GM21390 (cell line): ENCODE measurements at regions not wholly inside any gene's neighbourhood (a gene's known extent, or its start where the extent isn't known, plus 50 kb on each side); places are given as distances from the start of the nearest gene placed in this dataset.
"Not testable (repeated sequence)": the region's sequence is repeated elsewhere in the genome, so short reads cannot be mapped to it uniquely, and the experiment has no call there.

Experiments used
- ATAC-seq: cut with Tn5 transposase; IDR thresholded peaks from one replicate; pipeline ENCODE4 v1.9.1; 2021; ENCODE audit not compliant: unreplicated experiment

DNA sequence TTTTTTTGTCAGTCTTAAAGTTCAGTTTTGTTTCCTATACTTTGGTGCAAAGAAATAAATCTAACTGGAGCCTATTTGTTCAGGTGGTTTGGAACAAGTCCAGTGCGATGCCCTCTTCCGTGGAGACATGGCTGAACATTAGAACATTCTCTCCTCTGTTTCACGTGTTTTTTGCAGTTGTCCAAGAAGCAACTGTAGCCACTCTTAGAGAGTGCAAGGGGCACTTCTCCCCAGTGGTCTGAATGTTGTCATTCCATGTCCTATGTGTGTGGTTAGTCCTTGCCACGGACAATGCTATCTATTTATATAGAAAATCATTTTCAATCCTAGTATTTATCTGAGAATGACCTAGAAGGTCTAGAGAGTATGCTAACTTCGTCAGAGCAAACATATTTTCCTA, 1232.5 kb upstream of the SEL1L start:
- ATAC-seq = no peak

DNA sequence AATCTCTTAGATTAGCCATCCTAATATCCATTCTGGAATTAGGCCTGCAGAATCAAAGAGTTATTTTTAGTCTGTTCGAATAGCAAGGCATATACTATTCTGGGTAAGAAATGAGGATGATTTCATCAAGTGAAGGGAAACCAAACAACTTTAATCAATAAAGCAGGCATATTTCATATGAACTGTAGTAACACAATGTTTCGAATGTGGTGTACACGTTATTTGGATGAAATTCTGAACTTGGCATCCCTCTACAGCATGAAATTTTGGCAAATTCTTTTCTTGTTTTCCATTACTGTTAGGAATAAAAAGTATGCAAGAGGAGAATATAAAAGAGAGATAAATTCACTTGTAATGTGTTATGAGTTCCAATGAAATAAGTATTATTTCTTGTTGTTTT, 1233.3 kb upstream of the SEL1L start:
- no peak for ATAC-seq

DNA sequence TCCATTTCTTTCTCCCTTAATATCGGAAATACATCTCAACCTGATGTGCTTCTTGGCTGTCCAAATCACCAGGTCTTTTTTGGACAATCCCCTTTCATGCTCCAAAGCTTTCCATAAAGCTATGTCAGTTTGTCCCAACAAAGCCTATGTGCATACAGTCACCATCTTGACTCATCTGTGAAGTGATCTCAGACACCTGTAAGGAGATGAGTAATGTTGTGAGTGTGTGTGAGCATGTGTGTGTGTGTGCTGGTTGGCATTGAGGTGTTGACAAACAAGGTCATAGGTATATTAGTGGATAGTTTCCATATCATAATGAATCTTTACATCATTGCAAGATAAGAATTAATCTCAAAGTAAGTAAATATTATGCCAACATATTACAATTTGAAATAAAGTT, 1243.3 kb upstream of the SEL1L start:
- ATAC-seq = no peak

DNA sequence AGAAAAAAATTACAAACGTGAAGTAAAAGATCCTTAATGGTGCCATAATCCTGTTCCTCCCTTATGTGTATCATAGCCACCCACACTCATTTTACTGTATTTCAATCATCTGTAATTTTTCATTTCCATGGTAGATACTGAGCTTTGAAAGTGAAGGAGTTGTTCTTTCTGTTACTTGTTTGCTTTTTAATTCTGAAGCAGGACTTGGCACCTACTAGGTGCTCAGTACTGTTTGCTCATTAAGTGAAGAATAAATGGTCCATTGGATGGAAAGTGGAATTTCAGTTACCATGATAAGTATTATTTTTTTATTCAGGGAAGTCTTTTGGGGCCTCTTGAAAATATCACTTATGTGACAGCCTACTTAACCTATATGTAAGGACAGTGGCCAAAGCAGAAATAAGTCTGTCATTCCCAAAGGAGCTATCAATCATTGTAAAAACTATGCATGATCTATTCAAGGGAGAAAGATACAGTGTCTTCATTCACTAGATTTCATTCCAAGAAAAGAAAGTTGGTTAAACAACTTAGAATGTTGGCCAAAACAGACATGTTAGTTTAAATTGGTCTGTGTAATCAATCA, 1244.4 kb upstream of the SEL1L start:
- no peak for ATAC-seq

DNA sequence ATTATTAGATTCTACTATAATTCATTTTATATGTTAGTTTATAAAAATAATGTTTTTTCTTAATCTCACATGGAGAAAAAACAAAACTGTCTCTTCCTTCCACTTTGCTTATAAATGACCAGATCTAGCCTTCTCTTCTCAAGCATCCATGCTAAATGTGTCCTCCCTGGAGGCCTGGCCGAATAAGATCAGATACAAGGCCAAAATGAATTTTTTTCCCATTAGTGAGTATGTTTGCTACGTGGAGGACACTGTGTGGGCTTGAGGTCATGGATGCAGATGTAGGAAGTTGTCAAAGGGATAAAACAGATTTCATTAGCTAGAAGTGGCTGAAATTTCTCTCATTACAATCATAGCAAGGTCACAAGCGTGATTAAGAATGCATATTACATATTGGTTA, 1244.9 kb upstream of the SEL1L start:
- ATAC-seq = no peak

DNA sequence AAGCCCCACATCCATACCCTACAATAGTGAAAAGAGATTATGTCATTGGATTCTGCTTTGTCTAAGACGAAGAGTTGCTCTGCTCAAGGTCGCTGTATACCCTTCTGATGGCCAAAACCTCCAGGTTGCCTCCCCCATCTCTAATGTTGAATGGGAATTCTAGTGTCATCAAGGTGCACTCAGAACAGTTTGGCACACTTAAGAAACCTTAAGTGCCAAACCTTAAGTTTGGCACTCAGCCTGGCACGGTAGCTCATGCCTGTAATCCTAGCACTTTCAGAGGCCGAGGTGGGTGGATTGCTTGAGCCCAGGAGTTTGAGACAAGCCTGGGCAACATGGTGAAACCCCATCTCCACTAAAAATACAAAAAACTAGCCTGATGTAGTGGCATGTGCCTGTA, 1245.6 kb upstream of the SEL1L start:
- no peak for ATAC-seq

DNA sequence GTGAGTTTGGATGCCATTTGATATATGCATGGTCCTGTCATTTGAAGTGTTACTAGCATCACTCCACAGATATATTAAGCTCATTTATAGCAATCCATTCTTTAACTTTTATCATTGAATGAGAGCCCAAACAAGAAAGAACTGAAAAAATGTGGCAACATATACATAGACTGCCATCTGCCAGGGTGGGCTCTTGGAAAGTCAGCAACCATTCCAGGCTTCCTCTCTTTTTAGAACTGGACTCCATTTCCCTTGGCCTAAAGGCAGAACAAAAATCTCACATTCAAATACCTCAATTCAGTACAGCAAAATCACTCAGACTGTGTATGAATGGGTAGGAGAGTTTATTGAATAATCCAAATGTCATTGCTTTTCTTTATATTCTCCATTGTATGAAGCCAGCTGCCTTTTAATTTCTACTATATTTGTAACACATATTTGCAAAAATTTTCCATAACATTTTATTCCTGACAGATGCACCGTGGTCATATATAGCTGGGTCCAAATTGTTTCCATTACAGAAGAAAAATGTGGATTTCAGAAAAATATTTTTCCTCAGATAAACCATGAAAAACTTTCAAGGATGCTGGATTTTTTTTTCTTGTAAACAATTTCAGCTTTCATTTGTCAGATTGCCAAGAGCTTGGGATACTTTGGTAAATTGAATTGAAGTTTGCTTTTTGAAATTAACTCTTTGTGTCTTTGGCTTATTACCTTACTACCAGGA, 1252.3 kb upstream of the SEL1L start:
- no peak for ATAC-seq

DNA sequence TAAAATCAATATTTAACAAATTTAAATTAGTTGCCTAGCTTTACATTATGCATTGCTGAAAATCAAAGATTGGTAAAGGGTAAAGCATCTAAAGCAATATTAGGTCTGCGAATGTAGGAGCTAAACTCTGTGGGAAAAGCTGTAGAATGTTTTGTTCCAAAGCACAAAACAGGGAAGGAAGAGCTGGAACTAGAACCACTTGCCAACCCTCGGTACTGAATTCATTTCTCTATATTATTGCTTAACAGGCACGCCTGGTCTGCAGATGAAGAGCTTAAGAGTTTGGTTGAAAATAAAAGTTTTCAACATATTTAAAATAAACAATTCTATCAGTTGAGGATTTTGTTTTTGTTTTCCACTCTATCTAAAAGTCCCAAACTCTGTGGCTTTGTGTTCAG, 1252.8 kb upstream of the SEL1L start:
- ATAC-seq = no peak

DNA sequence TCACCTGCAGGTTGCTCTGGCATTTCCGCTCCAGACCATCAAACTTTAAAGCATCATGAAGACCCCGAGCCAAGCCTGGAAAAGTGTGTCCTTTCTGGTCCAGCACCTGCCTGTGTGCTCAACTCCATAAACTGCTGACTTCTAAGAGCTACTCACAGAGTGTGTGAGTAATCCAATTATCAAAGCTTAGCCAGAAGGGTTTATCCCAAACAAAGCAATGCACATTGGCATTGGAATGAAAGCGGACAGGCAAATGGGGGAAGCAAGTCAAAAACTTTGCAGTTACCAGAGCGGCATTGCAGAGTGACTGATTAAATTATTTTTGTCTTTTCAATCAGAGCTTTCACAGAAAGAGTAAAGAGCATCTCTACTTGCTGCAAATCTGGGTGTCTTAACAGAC, 1262.4 kb upstream of the SEL1L start:
- ATAC-seq = no peak

DNA sequence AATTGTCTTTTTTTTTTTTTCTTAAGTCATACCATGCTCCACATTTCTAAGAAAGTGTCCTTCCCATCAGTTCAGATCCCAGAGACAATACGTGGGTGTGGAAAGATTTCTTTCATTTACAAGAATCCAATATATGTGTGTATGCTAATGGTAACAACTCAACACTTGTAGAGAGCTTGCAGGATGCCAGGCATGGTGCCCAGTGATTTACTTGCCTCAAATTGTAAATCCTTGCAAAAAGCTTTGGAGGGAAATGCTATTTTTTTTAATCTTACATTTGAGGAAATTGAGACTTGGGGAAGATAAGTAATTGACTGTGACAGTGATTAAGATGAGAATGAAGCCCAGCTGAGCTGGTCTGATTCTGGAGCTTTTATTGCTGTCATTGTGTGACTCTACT, 1264.6 kb upstream of the SEL1L start:
- ATAC-seq = no peak

DNA sequence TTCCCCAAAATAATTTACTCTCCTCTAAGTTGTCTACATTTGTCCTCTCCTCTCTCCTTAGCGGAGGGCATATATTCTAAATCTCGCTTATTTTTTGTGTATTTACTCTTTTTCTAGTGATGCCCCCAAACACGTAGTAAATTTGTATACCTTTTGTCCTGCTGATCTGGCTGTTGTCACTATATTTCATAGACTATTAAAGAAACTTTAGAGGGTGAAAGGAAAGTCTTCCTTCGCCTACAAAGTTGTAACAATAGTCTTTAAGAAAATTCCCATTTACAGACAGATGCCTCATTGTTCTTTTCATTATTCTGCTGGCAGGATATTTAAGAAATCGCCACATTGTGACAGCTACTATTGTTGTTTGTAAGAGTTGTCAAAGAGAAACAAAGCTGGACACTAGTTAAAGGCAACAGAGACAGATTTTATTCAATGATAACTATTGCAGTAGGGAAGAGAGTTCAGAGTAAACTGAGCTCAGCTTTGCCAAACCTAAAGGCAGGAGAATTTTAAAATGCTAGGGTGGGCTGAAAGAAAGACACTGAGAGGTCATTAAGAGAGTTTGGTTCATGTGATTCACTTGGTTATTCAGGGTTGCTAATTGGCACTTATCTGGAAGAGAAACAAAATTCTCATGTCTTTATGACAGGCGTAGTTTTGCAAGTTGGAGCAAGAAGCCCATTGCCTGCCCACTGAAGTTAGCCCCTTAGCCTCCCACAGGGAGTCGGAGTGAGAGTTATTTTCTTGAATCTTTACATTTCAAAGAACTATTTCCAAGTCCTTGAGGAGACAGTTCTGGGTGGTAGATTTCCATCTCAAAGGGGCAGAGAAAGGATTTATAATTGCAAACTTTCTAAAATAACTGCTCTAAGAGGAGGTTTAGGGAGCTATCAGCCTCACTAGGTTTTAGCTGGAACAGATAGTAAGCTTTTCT, 1272.5 kb upstream of the SEL1L start:
- no peak for ATAC-seq

DNA sequence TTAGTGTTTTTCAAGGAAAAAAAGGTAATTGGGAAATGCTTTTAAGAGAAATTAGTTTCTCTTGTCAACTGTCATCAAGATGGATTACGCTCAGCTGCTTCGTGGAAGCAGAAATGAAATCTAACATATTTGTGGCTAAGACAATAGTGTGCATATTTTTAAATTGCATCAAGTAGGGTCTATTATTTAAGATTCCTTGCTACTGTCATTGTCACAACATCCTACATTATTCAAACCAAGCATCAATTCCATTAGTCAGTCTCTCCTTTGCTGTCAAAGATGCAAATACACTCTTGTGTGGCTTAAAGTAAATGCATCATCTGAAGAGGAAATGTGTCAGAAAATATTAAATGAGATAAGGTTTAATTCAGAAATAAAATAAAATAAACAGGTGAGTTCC, 1277.6 kb upstream of the SEL1L start:
- ATAC-seq = no peak

DNA sequence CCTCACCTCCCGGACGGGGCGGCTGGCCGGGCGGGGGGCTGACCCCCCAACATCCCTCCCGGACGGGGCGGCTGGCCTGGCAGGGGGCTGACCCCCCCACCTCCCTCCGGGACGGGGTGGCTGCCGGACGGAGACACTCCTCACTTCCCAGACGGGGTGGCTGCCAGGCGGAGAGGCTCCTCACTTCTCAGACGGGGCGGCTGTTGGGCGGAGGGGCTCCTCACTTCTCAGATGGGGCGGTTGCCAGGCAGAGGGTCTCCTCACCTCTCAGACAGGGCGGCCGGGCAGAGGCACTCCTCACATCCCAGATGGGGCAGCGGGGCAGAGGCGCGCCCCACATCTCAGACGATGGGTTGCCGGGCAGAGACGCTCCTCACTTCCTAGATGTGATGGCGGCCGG, 1280.7 kb upstream of the SEL1L start:
- not testable (repeated sequence) for ATAC-seq

DNA sequence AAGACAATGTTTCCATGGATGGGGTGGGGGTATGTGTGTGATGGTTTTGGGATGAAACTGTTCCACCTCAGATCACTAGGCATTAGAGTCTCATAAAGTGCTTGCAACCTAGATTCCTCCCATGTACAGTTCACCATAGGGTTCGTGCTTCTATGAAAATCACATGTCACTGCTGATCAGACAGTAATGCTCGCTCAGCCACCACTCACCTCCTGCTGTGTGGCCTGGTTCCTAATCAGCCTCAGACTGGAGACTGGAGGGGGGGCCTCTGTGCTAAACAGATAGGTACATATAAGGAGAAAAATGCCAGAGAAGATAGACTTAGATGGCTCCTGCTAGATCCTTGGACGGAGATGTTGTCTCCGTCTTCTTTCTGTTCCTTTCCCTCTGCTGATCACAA, 1296.9 kb upstream of the SEL1L start:
- ATAC-seq = no peak

DNA sequence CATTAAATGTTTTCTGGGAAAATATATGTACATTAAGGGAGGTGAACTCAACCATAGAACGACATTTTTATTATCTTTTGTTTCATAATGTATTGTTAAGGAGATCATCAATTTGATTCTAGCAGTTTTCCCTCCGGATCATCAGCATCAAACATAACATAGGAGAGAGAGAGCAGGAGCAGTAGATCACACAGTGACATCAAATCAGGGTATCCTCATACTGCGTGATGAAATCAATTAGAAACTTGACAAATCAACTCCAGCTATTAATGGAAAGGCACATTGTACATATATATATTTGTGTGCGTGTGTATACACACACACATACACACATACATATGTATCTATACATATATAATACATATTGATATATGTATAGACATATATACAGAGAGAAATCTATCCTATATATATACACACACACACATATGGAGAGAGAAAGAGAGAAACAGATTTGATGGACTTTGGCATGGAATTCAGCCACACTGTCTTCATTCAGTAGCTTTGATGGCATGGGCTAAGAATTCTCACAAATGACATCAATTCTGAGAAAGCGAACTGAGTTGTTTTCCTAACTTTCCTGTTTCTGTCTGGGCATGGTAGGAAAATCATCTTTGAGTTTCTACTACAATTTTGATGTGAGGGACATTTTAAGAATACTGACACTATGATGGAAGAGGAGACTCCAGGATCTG, 1302.8 kb upstream of the SEL1L start:
- ATAC-seq = no peak

DNA sequence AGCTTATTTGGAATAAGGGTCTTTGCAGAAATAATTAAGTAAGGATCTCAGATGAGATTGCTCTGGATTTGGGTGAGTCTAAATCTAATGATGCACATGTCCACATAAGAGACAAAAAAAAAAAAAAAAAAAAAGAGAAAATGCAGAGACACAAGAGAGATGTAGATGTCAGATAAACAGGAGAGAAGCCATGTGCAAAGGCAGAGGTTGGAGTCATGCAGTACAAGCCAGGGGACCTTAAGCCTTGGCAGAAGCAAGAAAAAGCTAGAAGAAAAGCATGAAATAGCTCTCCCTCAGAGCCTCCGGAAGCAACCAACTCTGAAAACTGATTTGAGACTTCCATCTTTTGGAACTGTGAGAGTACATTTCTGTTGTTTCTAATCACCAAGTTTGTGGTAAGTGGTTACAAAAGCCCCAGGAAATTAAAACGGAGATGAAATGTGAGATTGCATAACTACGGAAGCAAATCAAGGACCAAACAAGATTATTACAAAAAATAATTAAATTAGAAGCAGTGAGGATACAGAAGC, 1304.0 kb upstream of the SEL1L start:
- ATAC-seq = no peak

DNA sequence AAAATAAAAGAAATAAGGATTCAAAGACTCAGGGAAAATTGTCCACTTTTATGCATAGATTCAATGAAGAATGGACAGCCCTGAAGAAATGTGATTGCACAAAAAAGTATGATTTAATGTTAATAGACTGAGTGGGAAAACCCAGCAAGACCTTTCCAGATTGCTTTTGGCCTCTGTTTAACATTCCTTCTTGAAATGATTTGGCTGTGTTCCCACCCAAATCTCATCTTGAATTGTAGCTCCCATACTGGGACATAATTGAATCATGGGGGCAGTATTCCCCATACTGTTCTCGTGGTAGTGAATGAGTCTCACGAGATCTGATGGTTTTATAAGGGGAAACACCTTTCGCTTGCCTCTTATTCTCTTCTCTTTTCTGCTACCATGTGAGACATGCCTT, 1316.9 kb upstream of the SEL1L start:
- no peak for ATAC-seq

DNA sequence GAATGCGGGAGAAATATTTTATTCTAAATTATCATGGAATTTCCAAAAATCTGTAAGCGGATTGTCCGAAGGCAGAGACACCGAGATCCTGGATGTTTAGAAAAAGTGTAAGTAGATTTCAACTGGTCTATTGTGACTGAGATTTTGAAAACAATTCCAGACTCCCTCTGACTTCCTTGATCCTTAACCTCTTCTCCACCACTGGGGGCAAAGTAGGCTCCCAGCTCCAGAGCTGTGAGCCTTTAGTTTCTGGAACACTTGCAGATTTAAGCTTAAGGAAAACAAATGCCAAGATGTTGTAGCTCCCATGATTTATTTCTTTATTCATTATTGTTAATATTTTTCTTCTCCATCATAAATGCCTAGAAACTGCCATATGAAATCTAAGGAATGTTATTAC, 1320.5 kb upstream of the SEL1L start:
- ATAC-seq = no peak

DNA sequence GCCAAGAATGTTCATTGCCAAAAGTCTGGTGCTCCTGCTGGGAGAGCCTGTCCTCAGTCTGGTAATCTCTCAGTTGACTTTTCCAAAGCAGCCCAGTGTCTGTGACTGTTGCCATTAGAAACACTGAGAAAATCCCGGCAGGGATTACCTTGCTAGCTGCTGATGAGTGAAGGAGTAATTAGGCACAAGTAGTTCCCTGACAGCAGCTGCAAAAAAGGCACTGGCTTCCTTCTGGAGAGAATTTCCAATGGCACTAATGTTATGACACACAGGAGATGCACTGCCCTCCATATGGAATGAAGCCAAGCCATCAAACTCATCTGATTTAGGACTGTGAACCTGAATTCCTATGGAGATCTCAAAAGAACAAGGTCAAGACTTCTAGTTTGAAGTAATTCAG, 1321.2 kb upstream of the SEL1L start:
- ATAC-seq = no peak

DNA sequence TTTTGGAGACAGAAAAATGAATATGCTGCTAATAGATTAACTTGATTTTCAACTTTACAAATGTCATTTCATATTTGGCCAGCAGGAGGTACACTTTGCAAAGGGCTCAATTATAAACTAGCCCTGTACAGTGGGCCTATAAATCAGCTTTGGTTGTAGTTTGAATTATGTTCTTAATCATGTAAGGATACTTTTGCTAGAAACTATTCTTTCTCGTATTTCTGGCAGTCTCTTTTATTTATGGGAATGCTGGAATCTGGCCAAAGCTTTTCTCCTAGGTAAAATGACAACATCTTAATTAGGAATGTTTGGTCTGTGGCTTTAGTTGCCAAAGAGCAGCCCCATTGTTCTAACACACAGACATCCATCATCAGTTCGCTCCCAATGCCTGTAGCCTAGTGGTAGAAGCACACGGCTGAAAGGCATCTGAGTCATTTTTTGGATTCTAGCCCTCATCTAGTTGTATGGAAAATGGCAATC, 1322.3 kb upstream of the SEL1L start:
- no peak for ATAC-seq

DNA sequence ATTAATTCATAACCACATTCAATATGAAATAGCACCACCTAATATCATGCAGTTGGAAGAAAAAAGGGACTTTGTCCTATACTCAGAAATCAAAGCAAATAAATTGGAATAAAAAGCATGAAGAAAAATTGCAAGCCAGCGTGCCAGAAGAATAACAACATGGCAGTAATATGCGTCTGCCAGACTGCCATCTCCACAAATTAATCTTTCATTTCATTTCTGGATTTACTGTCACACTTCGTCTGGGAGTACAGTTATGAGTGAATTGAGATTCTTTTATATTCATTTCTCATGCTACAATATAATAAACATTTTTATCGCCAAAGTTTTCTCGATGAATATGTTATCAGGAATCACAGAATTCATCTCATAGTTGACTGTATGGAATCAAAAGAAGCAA, 1327.7 kb upstream of the SEL1L start:
- no peak for ATAC-seq
